ENCODE measurements at regions not wholly inside any gene's neighbourhood (a gene's known extent, or its start where the extent isn't known, plus 50 kb on each side); places are given as distances from the start of the nearest gene placed in this dataset.

DNA sequence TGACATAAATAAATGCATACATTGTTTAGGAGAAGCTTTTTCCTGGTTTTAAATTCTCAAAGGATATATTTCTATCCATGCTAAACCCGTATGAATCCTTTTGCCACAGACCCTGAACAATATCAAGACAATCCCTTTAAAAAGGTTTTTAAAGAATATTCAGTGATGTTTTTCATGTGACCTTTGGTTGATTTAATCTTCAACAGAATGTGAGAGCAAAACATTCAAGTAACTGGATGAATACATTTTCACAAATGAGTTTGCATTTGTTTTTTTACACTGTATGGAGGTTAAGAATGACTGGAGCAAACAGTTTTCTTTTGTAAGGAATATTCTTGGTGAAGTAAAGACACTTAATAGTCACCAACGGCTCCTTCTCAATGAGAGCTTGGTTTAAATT, 139.4 kb upstream of the CWC22 start:
- TF ChIP-seq, protein P1, sequence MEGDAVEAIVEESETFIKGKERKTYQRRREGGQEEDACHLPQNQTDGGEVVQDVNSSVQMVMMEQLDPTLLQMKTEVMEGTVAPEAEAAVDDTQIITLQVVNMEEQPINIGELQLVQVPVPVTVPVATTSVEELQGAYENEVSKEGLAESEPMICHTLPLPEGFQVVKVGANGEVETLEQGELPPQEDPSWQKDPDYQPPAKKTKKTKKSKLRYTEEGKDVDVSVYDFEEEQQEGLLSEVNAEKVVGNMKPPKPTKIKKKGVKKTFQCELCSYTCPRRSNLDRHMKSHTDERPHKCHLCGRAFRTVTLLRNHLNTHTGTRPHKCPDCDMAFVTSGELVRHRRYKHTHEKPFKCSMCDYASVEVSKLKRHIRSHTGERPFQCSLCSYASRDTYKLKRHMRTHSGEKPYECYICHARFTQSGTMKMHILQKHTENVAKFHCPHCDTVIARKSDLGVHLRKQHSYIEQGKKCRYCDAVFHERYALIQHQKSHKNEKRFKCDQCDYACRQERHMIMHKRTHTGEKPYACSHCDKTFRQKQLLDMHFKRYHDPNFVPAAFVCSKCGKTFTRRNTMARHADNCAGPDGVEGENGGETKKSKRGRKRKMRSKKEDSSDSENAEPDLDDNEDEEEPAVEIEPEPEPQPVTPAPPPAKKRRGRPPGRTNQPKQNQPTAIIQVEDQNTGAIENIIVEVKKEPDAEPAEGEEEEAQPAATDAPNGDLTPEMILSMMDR (IDR thresholded peaks at IDR 0.05): no peak
- TF ChIP-seq POLR2A (IDR thresholded peaks at IDR 0.05): no peak
